H1 (cell line): ENCODE measurements at regions not wholly inside any gene's neighbourhood (a gene's known extent, or its start where the extent isn't known, plus 50 kb on each side); places are given as distances from the start of the nearest gene placed in this dataset.

Experiments used
- CTCF ChIA-PET: fragments of 300-600 bp; sonication (Branson Sonifier 250); formaldehyde crosslinking; loops from one replicate; lab custom pipeline; 2021; ENCODE audit not compliant: partially characterized antibody; lab: Charles Lee
- POLR2A ChIA-PET: fragments of 300-600 bp; sonication (Branson Sonifier 250); formaldehyde crosslinking; loops from one replicate; lab custom pipeline; 2021; ENCODE audit warnings: inconsistent platforms; ENCODE audit not compliant: partially characterized antibody; lab: Charles Lee
- DNase-seq, 2 experiments: peaks; one replicate each; pipeline versions ENCODE4 v3.0.0 to v3.0.0-alpha.2; 2010 to 2022; ENCODE audit warnings: low spot score in 2 of 2, low read depth in 1 of 2, mixed read lengths in 1 of 2
- FAIRE-seq: peaks from 2 replicates; lab custom pipeline; 2011; peaks lifted over from hg19 to GRCh38; lab: Jason Lieb, UNC
- H2AFZ ChIP-seq: 2 replicates; pipeline ENCODE4 v1.8.1; 2012; ENCODE audit warnings: low read length, inconsistent platforms
- H2AK5ac ChIP-seq: 2 replicates; pipeline ENCODE4 v1.6.1; 2013; ENCODE audit warnings: low read depth, low read length
- H2BK120ac ChIP-seq: replicated peaks from 2 replicates; pipeline ENCODE3; 2013; ENCODE audit warnings: low read depth, low read length, inconsistent platforms
- H2BK12ac ChIP-seq: 2 replicates; pipeline ENCODE4 v1.6.1; 2013; ENCODE audit warnings: low read depth, low read length
- H2BK15ac ChIP-seq: 2 replicates; pipeline ENCODE4 v1.6.1; 2013; ENCODE audit warnings: low read length
- H2BK20ac ChIP-seq: 2 replicates; pipeline ENCODE4 v1.6.1; 2013; ENCODE audit warnings: low read length
- H2BK5ac ChIP-seq: 2 replicates; pipeline ENCODE4 v1.6.1; 2013; ENCODE audit warnings: low read depth, low read length
- H3K14ac ChIP-seq: 2 replicates; pipeline ENCODE4 v1.6.1; 2013; ENCODE audit warnings: inconsistent platforms; ENCODE audit not compliant: insufficient read length
- H3K18ac ChIP-seq: 2 replicates; pipeline ENCODE4 v1.6.1; 2013; ENCODE audit warnings: low read length; ENCODE audit errors: extremely low read depth
- H3K23ac ChIP-seq: 2 replicates; pipeline ENCODE4 v1.6.1; 2013; ENCODE audit warnings: inconsistent platforms; ENCODE audit not compliant: insufficient read length
- H3K23me2 ChIP-seq: 2 replicates; pipeline ENCODE4 v1.6.1; 2013; ENCODE audit warnings: low read depth, low read length
- H3K27ac ChIP-seq: 2 replicates; pipeline ENCODE4 v1.6.1; 2011; ENCODE audit warnings: low read depth, low read length, inconsistent platforms
- H3K27me3 ChIP-seq, 4 experiments: replicated peaks in 1 of 4; 1 replicate in 1 of 4; 2 replicates in 3 of 4; pipeline versions ENCODE4 v1.6.1 to v1.8.1; 2011 to 2013; ENCODE audit warnings: low read length in 3 of 4, mild to moderate bottlenecking in 3 of 4, inconsistent platforms in 2 of 4, mixed read lengths in 2 of 4, moderate library complexity in 1 of 4; ENCODE audit not compliant: control insufficient read depth in 3 of 4, insufficient read depth in 3 of 4; ENCODE audit errors: extremely low read depth in 1 of 4
- H3K36me3 ChIP-seq, 4 experiments: 2 replicates each; pipeline versions ENCODE4 v1.6.1 to v1.8.1; 2011 to 2013; ENCODE audit warnings: mild to moderate bottlenecking in 4 of 4, low read length in 3 of 4, moderate library complexity in 2 of 4, control low read depth in 1 of 4, inconsistent platforms in 1 of 4; ENCODE audit not compliant: insufficient read depth in 4 of 4, control insufficient read depth in 2 of 4
- H3K4ac ChIP-seq: replicated peaks from 2 replicates; pipeline ENCODE3; 2013; ENCODE audit warnings: low read length, low read depth, mixed read lengths, inconsistent platforms; ENCODE audit not compliant: insufficient read length
- H3K4me1 ChIP-seq, 4 experiments: replicated peaks in 1 of 4; 1 replicate in 1 of 4; 2 replicates in 3 of 4; pipeline versions ENCODE4 v1.6.1 to v1.8.1; 2011 to 2013; ENCODE audit warnings: low read length in 3 of 4, inconsistent platforms in 2 of 4, mixed read lengths in 1 of 4; ENCODE audit not compliant: insufficient read depth in 4 of 4, control insufficient read depth in 3 of 4
- H3K4me2 ChIP-seq, 2 experiments: 2 replicates each; pipeline versions ENCODE4 v1.6.1 to v1.8.1; 2011 to 2013; ENCODE audit warnings: low read depth in 2 of 2, low read length in 2 of 2, control low read depth in 1 of 2, inconsistent platforms in 1 of 2, mild to moderate bottlenecking in 1 of 2; ENCODE audit not compliant: insufficient read depth in 1 of 2
- H3K4me3 ChIP-seq, 4 experiments: fragments of 200-600, 300-600 bp in 1 of 4; sonication (generic), shearing (Covaris generic), sonication (Bioruptor Twin) in 1 of 4; 2 replicates each; pipeline versions ENCODE4 v1.5.1 to v1.8.1; 2011 to 2016; ENCODE audit warnings: low read length in 4 of 4, low read depth in 3 of 4, control low read depth in 2 of 4, inconsistent platforms in 2 of 4, mild to moderate bottlenecking in 2 of 4, mixed read lengths in 1 of 4, moderate library complexity in 1 of 4; ENCODE audit not compliant: insufficient read depth in 2 of 4; ENCODE audit errors: extremely low read depth in 1 of 4
- H3K56ac ChIP-seq: replicated peaks from 2 replicates; pipeline ENCODE3; 2013; ENCODE audit warnings: low read depth, mild to moderate bottlenecking, mixed read lengths, low read length, inconsistent platforms; ENCODE audit not compliant: insufficient read length
- H3K79me1 ChIP-seq: 2 replicates; pipeline ENCODE4 v1.6.1; 2013; ENCODE audit warnings: low read depth, low read length, control low read depth
- H3K79me2 ChIP-seq, 2 experiments: 2 replicates each; pipeline versions ENCODE4 v1.6.1 to v1.8.1; 2012 to 2013; ENCODE audit warnings: low read length in 2 of 2, mild to moderate bottlenecking in 2 of 2, inconsistent platforms in 1 of 2; ENCODE audit not compliant: insufficient read depth in 2 of 2, control insufficient read depth in 1 of 2
- H3K9ac ChIP-seq, 4 experiments: replicated peaks in 1 of 4; 1 replicate in 1 of 4; 2 replicates in 3 of 4; pipeline versions ENCODE4 v1.6.1 to v1.8.1; 2011 to 2013; ENCODE audit warnings: low read depth in 3 of 4, low read length in 3 of 4, control low read depth in 2 of 4, mild to moderate bottlenecking in 2 of 4, moderate library complexity in 2 of 4, inconsistent platforms in 1 of 4; ENCODE audit errors: extremely low read depth in 1 of 4
- H3K9me3 ChIP-seq, 2 experiments: 2 replicates each; pipeline versions ENCODE4 v1.6.1 to v1.8.1; 2012 to 2013; ENCODE audit warnings: mild to moderate bottlenecking in 2 of 2, moderate library complexity in 2 of 2, control low read depth in 1 of 2, inconsistent platforms in 1 of 2, low read depth in 1 of 2, low read length in 1 of 2, mixed read lengths in 1 of 2; ENCODE audit not compliant: insufficient read depth in 2 of 2
- H4K20me1 ChIP-seq, 2 experiments: replicated peaks in 1 of 2; 2 replicates each; pipeline versions ENCODE3 to v1.8.1; 2011 to 2013; ENCODE audit warnings: inconsistent platforms in 2 of 2, low read length in 2 of 2, mild to moderate bottlenecking in 1 of 2; ENCODE audit not compliant: insufficient read depth in 2 of 2, control insufficient read depth in 1 of 2
- H4K5ac ChIP-seq: 2 replicates; pipeline ENCODE4 v1.6.1; 2013; ENCODE audit warnings: low read length, low read depth, mixed read lengths, inconsistent platforms; ENCODE audit not compliant: insufficient read length
- H4K8ac ChIP-seq: 2 replicates; pipeline ENCODE4 v1.8.0; 2013; ENCODE audit warnings: mild to moderate bottlenecking, moderate library complexity, low read length, inconsistent platforms; ENCODE audit not compliant: insufficient read depth; ENCODE audit errors: extremely low read depth
- H4K91ac ChIP-seq: replicated peaks from 2 replicates; pipeline ENCODE3; 2013; ENCODE audit warnings: low read length, mixed read lengths, inconsistent platforms; ENCODE audit not compliant: insufficient read length
- CBX5 ChIP-seq: fragments of 300-800, 300-1000 bp; sonication (generic); IDR thresholded peaks from 2 replicates; pipeline ENCODE4 v1.7.1; 2016; ENCODE audit warnings: antibody characterized with exemption, low read length, low read depth
- CHD1 ChIP-seq: IDR thresholded peaks from 2 replicates; pipeline ENCODE4 v1.6.1; 2012; ENCODE audit warnings: low read depth, low read length, improper control_type of control experiment
- CREB1 ChIP-seq: IDR thresholded peaks from 2 replicates; pipeline ENCODE4 v1.6.1; 2012; ENCODE audit warnings: inconsistent platforms
- CTBP2 ChIP-seq: IDR thresholded peaks from 2 replicates; pipeline ENCODE4 v1.7.0; 2011; ENCODE audit warnings: borderline replicate concordance, mild to moderate bottlenecking, moderate library complexity, mixed read lengths, low read length; ENCODE audit not compliant: insufficient read depth, insufficient read length
- GTF2F1 ChIP-seq: IDR thresholded peaks from 2 replicates; pipeline ENCODE4 v1.6.1; 2012; ENCODE audit warnings: low read depth, low read length, improper control_type of control experiment, borderline replicate concordance
- PHF8 ChIP-seq: fragments of 200-600 bp; sonication (generic); conservative IDR thresholded peaks from 2 replicates; pipeline ENCODE4 v1.7.1; 2012; ENCODE audit warnings: low read depth, mild to moderate bottlenecking, inconsistent platforms, low read length, moderate library complexity
- POLR2A ChIP-seq, 2 experiments: IDR thresholded peaks; 1 replicate in 1 of 2; 2 replicates in 1 of 2; pipeline ENCODE4 v1.6.1; 2011; ENCODE audit warnings: low read depth in 2 of 2, low read length in 2 of 2, mild to moderate bottlenecking in 2 of 2; ENCODE audit errors: control extremely low read depth in 1 of 2
- POLR2AphosphoS5 ChIP-seq: IDR thresholded peaks from 2 replicates; pipeline ENCODE4 v1.6.1; 2011; ENCODE audit warnings: low read depth, low read length
- RFX5 ChIP-seq: IDR thresholded peaks from 2 replicates; pipeline ENCODE4 v1.6.1; 2011; ENCODE audit warnings: low read depth, low read length, improper control_type of control experiment, borderline replicate concordance
- RXRA ChIP-seq: IDR thresholded peaks from 2 replicates; pipeline ENCODE4 v1.6.1; 2011; ENCODE audit warnings: low read depth, mild to moderate bottlenecking, low read length, moderate library complexity; ENCODE audit not compliant: insufficient read depth
- SP1 ChIP-seq: IDR thresholded peaks from 2 replicates; pipeline ENCODE4 v1.6.1; 2011; ENCODE audit warnings: low read depth, low read length
- TCF12 ChIP-seq: IDR thresholded peaks from 2 replicates; pipeline ENCODE4 v1.6.1; 2011; ENCODE audit warnings: low read depth, mild to moderate bottlenecking, low read length
- YY1 ChIP-seq: IDR thresholded peaks from 2 replicates; pipeline ENCODE4 v1.6.1; 2011; ENCODE audit warnings: low read depth, mild to moderate bottlenecking, low read length
- ZNF274 ChIP-seq: IDR thresholded peaks from 2 replicates; pipeline ENCODE4 v1.7.0; 2012; ENCODE audit warnings: low read length, borderline replicate concordance; ENCODE audit errors: extremely low read depth
- WGBS, 2 experiments: shearing (Covaris generic) in 1 of 2; methylation state at CpG; one replicate each; pipeline versions ENCODE4 v1.1.6 to v1.1.7; 2013 to 2015; ENCODE audit warnings: low lambda C conversion rate in 2 of 2, mixed read lengths in 2 of 2, inconsistent platforms in 1 of 2, low coverage in 1 of 2, missing lambda C conversion rate in 1 of 2; ENCODE audit not compliant: insufficient replicate concordance in 2 of 2, insufficient coverage in 1 of 2, insufficient read length in 1 of 2; ENCODE audit errors: extremely low coverage in 1 of 2, missing lambda C conversion rate in 1 of 2; 5-methylcytosine and 5-hydroxymethylcytosine counted together
- TF ChIP-seq, protein P1 (sequence below): IDR thresholded peaks from 2 replicates; pipeline ENCODE4 v1.6.1; 2012; ENCODE audit warnings: low read length, inconsistent platforms

DNA sequence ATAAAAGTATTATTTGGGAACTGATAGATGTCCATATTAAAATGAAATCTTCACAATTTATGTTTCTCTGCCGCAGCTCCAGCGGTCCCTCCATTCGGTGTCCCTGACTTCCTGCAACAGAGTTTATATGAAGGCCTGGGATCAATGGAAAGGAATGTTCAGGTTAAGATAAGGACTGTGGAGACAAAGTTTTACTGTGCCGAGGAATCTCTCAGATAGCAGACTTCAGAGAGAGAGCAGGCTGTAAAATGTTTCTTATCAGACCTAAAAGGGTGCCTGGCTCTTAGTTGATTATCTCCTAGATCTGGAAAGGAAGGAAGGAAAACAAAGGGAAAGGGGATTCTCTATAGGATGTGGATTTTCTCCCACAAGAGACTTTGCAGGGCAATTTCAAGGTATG is 193.7 kb upstream of the PIEZO2 start:
- H3K23ac ChIP-seq, result no peak overlapping the region
- H3K14ac ChIP-seq, result no peak overlapping the region
- H2BK15ac ChIP-seq, result no peak overlapping the region
- no peak overlapping the region for H4K5ac ChIP-seq
- ChIA-PET CTCF (no interaction called here), POLR2A (no interaction called here)
- H2BK5ac ChIP-seq, result no peak overlapping the region
- H3K56ac ChIP-seq, result no peak overlapping the region
- no peak overlapping the region for H3K9ac ChIP-seq
- no peaks in the 10 kb centered on the region for H3K79me1 ChIP-seq
- H2BK120ac ChIP-seq, result no peak overlapping the region
- H3K36me3 ChIP-seq, result no peaks in the 10 kb centered on the region
- 77% methylated on average over 4 of the region's 4 CpGs; no CpG with 5 or more reads in 1 of the 2 experiments for WGBS, 2 experiments
- no peak overlapping the region for H2BK20ac ChIP-seq
- no peak overlapping the region for H4K8ac ChIP-seq
- H3K4ac ChIP-seq, result no peak overlapping the region
- H3K4me3 ChIP-seq, result no peak overlapping the region
- FAIRE-seq (no peak), DNase-seq (no peak)
- no peaks in the 10 kb centered on the region for H3K4me1 ChIP-seq
- H4K20me1 ChIP-seq, result no peaks in the 10 kb centered on the region
- no peak overlapping the region for H4K91ac ChIP-seq
- no peaks in the 10 kb centered on the region for H3K27me3 ChIP-seq
- H3K79me2 ChIP-seq, result no peaks in the 10 kb centered on the region
- no peak overlapping the region for H2AK5ac ChIP-seq
- H3K27ac ChIP-seq, result no peak overlapping the region
- no peak overlapping the region for H2BK12ac ChIP-seq
- no peaks in the 10 kb centered on the region for H3K23me2 ChIP-seq
- no peak overlapping the region for H2AFZ ChIP-seq
- H3K18ac ChIP-seq, result no peak overlapping the region
- H3K9me3 ChIP-seq, result peaks cover 2 to 10% of the 10 kb centered on the region in 2 experiments; a peak in 1 of 4 replicates
- no peak overlapping the region for H3K4me2 ChIP-seq
- TF ChIP-seq CTBP2, result no peak
- no peak for TF ChIP-seq GTF2F1
- TF ChIP-seq, protein P1, sequence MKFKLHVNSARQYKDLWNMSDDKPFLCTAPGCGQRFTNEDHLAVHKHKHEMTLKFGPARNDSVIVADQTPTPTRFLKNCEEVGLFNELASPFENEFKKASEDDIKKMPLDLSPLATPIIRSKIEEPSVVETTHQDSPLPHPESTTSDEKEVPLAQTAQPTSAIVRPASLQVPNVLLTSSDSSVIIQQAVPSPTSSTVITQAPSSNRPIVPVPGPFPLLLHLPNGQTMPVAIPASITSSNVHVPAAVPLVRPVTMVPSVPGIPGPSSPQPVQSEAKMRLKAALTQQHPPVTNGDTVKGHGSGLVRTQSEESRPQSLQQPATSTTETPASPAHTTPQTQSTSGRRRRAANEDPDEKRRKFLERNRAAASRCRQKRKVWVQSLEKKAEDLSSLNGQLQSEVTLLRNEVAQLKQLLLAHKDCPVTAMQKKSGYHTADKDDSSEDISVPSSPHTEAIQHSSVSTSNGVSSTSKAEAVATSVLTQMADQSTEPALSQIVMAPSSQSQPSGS, result no peak
- no peak for TF ChIP-seq RXRA
- no peak for TF ChIP-seq TCF12
- TF ChIP-seq RFX5, result no peak
- no peak for TF ChIP-seq CREB1
- no peak for TF ChIP-seq ZNF274
- no peak for TF ChIP-seq POLR2A (IDR thresholded peaks at IDR 0.05; ENCODE audit: control extremely low read depth in 1 of 2, low read depth in 2 of 2, low read length in 2 of 2)
- no peak for TF ChIP-seq POLR2AphosphoS5
- no peak for TF ChIP-seq YY1
- no peak for TF ChIP-seq PHF8
- no peak for TF ChIP-seq CBX5
- no peak for TF ChIP-seq CHD1
- TF ChIP-seq SP1, result no peak
